ENCODE measurements at regions not wholly inside any gene's neighbourhood (a gene's known extent, or its start where the extent isn't known, plus 50 kb on each side); places are given as distances from the start of the nearest gene placed in this dataset.

- H3K27ac Mint-ChIP-seq (ENCODE audit: low read depth): no peak overlapping the region
- H3K4me1 Mint-ChIP-seq: no peaks in the 10 kb centered on the region
- H3K27me3 Mint-ChIP-seq: no peaks in the 10 kb centered on the region
- no peaks in the 10 kb centered on the region for H3K9me3 Mint-ChIP-seq
- H3K4me3 Mint-ChIP-seq: no peak overlapping the region
- ATAC-seq (replicated peaks; ENCODE audit: extremely low read depth, poor library complexity, severe bottlenecking) (peak; percentile 56), DNase-seq (ENCODE audit: low spot score in 2 of 2) (peak; percentile 19 to 32)
- no peaks in the 10 kb centered on the region for H3K36me3 Mint-ChIP-seq (ENCODE audit: insufficient read depth)
Measured at GRCh38 chr4:77385124-77385969, 220.3 kb upstream of the CXCL13 start.

GRCh38 chr4:77393996-77394395 is 211.6 kb upstream of the CXCL13 start:
- no peaks in the 10 kb centered on the region for H3K9me3 Mint-ChIP-seq
- H3K27me3 Mint-ChIP-seq: peaks cover 14% of the 10 kb centered on the region
- no peak overlapping the region for H3K4me3 Mint-ChIP-seq
- no peaks in the 10 kb centered on the region for H3K4me1 Mint-ChIP-seq
- H3K27ac Mint-ChIP-seq (ENCODE audit: low read depth): no peak overlapping the region
- no peak for DNase-seq (ENCODE audit: low spot score in 2 of 2)
- no peak for ATAC-seq (replicated peaks; ENCODE audit: extremely low read depth, poor library complexity, severe bottlenecking)
- no peaks in the 10 kb centered on the region for H3K36me3 Mint-ChIP-seq (ENCODE audit: insufficient read depth)

GRCh38 chr4:77395481-77395880 is 210.1 kb upstream of the CXCL13 start:
- H3K9me3 Mint-ChIP-seq: no peaks in the 10 kb centered on the region
- DNase-seq (ENCODE audit: low spot score in 2 of 2): no peak
- H3K4me1 Mint-ChIP-seq: no peaks in the 10 kb centered on the region
- no peak overlapping the region for H3K27ac Mint-ChIP-seq (ENCODE audit: low read depth)
- H3K27me3 Mint-ChIP-seq: peaks cover 29% of the 10 kb centered on the region
- no peaks in the 10 kb centered on the region for H3K36me3 Mint-ChIP-seq (ENCODE audit: insufficient read depth)
- no peak for ATAC-seq (replicated peaks; ENCODE audit: extremely low read depth, poor library complexity, severe bottlenecking)
- H3K4me3 Mint-ChIP-seq: no peak overlapping the region

GRCh38 chr4:77398256-77398655 is 207.4 kb upstream of the CXCL13 start:
- no peak overlapping the region for H3K27ac Mint-ChIP-seq (ENCODE audit: low read depth)
- no peaks in the 10 kb centered on the region for H3K36me3 Mint-ChIP-seq (ENCODE audit: insufficient read depth)
- peaks cover 45% of the 10 kb centered on the region for H3K27me3 Mint-ChIP-seq
- ATAC-seq (replicated peaks; ENCODE audit: extremely low read depth, poor library complexity, severe bottlenecking) (no peak), DNase-seq (ENCODE audit: low spot score in 2 of 2) (no peak)
- no peaks in the 10 kb centered on the region for H3K9me3 Mint-ChIP-seq
- H3K4me1 Mint-ChIP-seq: no peaks in the 10 kb centered on the region
- no peak overlapping the region for H3K4me3 Mint-ChIP-seq

- H3K36me3 Mint-ChIP-seq (ENCODE audit: insufficient read depth): no peaks in the 10 kb centered on the region
- no peak overlapping the region for H3K27ac Mint-ChIP-seq (ENCODE audit: low read depth)
- H3K4me1 Mint-ChIP-seq: no peaks in the 10 kb centered on the region
- DNase-seq (ENCODE audit: low spot score in 2 of 2) (no peak), ATAC-seq (replicated peaks; ENCODE audit: extremely low read depth, poor library complexity, severe bottlenecking) (no peak)
- peaks cover 60% of the 10 kb centered on the region for H3K27me3 Mint-ChIP-seq
- no peaks in the 10 kb centered on the region for H3K9me3 Mint-ChIP-seq
- H3K4me3 Mint-ChIP-seq: no peak overlapping the region
Measured at GRCh38 chr4:77399831-77400230, 205.8 kb upstream of the CXCL13 start.

- DNase-seq (ENCODE audit: low spot score in 2 of 2) (no peak), ATAC-seq (replicated peaks; ENCODE audit: extremely low read depth, poor library complexity, severe bottlenecking) (no peak)
- Mint-ChIP-seq H3K4me3 (no peak overlapping the region), H3K27me3 (peaks cover 50% of the 10 kb centered on the region), H3K4me1 (no peaks in the 10 kb centered on the region), H3K36me3 (ENCODE audit: insufficient read depth) (peaks cover 1% of the 10 kb centered on the region), H3K27ac (ENCODE audit: low read depth) (no peak overlapping the region), H3K9me3 (no peaks in the 10 kb centered on the region)
Measured at GRCh38 chr4:77413766-77414165, 191.9 kb upstream of the CXCL13 start.

GRCh38 chr4:77415689-77416088 is 189.9 kb upstream of the CXCL13 start:
- H3K9me3 Mint-ChIP-seq: no peaks in the 10 kb centered on the region
- H3K27me3 Mint-ChIP-seq: peaks cover 50% of the 10 kb centered on the region
- no peaks in the 10 kb centered on the region for H3K4me1 Mint-ChIP-seq
- peaks cover 1% of the 10 kb centered on the region for H3K36me3 Mint-ChIP-seq (ENCODE audit: insufficient read depth)
- no peak overlapping the region for H3K4me3 Mint-ChIP-seq
- DNase-seq (ENCODE audit: low spot score in 2 of 2) (no peak), ATAC-seq (replicated peaks; ENCODE audit: extremely low read depth, poor library complexity, severe bottlenecking) (no peak)
- no peak overlapping the region for H3K27ac Mint-ChIP-seq (ENCODE audit: low read depth)

- ATAC-seq (replicated peaks; ENCODE audit: extremely low read depth, poor library complexity, severe bottlenecking) (no peak), DNase-seq (ENCODE audit: low spot score in 2 of 2) (no peak)
- Mint-ChIP-seq H3K27ac (ENCODE audit: low read depth) (no peak overlapping the region), H3K4me1 (no peaks in the 10 kb centered on the region), H3K4me3 (no peak overlapping the region), H3K9me3 (no peaks in the 10 kb centered on the region), H3K36me3 (ENCODE audit: insufficient read depth) (peaks cover 3% of the 10 kb centered on the region), H3K27me3 (peaks cover 34% of the 10 kb centered on the region)
Measured at GRCh38 chr4:77418333-77418732, 187.3 kb upstream of the CXCL13 start.

- H3K27me3 Mint-ChIP-seq: peaks cover 13% of the 10 kb centered on the region
- no peak for ATAC-seq (replicated peaks; ENCODE audit: extremely low read depth, poor library complexity, severe bottlenecking)
- no peaks in the 10 kb centered on the region for H3K9me3 Mint-ChIP-seq
Measured at GRCh38 chr4:77430847-77431246, 174.8 kb upstream of the CXCL13 start.

GRCh38 chr4:77431546-77431945 is 174.1 kb upstream of the CXCL13 start:
- Mint-ChIP-seq H3K4me3 (no peak overlapping the region), H3K4me1 (no peaks in the 10 kb centered on the region), H3K9me3 (no peaks in the 10 kb centered on the region), H3K27me3 (peaks cover 7% of the 10 kb centered on the region), H3K36me3 (ENCODE audit: insufficient read depth) (peaks cover 2% of the 10 kb centered on the region), H3K27ac (ENCODE audit: low read depth) (no peak overlapping the region)
- ATAC-seq (replicated peaks; ENCODE audit: extremely low read depth, poor library complexity, severe bottlenecking) (no peak), DNase-seq (ENCODE audit: low spot score in 2 of 2) (no peak)

More at GRCh38 chr4:77430847-77431246, 174.8 kb upstream of the CXCL13 start:
- H3K4me1 Mint-ChIP-seq: no peaks in the 10 kb centered on the region
- H3K36me3 Mint-ChIP-seq (ENCODE audit: insufficient read depth): peaks cover 2% of the 10 kb centered on the region
- no peak overlapping the region for H3K27ac Mint-ChIP-seq (ENCODE audit: low read depth)
- no peak overlapping the region for H3K4me3 Mint-ChIP-seq
- no peak for DNase-seq (ENCODE audit: low spot score in 2 of 2)

- Mint-ChIP-seq H3K4me1 (no peaks in the 10 kb centered on the region), H3K27me3 (no peaks in the 10 kb centered on the region), H3K36me3 (ENCODE audit: insufficient read depth) (no peaks in the 10 kb centered on the region), H3K27ac (ENCODE audit: low read depth) (no peak overlapping the region), H3K4me3 (no peak overlapping the region), H3K9me3 (no peaks in the 10 kb centered on the region)
- ATAC-seq (replicated peaks; ENCODE audit: extremely low read depth, poor library complexity, severe bottlenecking) (no peak), DNase-seq (ENCODE audit: low spot score in 2 of 2) (no peak)
Measured at GRCh38 chr4:77432717-77433417, 172.8 kb upstream of the CXCL13 start.

- no peak for DNase-seq (ENCODE audit: low spot score in 2 of 2)
- H3K4me3 Mint-ChIP-seq: no peak overlapping the region
Measured at GRCh38 chr4:77433418-77433733, 172.2 kb upstream of the CXCL13 start.

More at GRCh38 chr4:77433418-77433733, 172.2 kb upstream of the CXCL13 start:
- Mint-ChIP-seq H3K9me3 (no peaks in the 10 kb centered on the region), H3K27ac (ENCODE audit: low read depth) (no peak overlapping the region), H3K4me1 (no peaks in the 10 kb centered on the region), H3K36me3 (ENCODE audit: insufficient read depth) (no peaks in the 10 kb centered on the region), H3K27me3 (no peaks in the 10 kb centered on the region)
- ATAC-seq (replicated peaks; ENCODE audit: extremely low read depth, poor library complexity, severe bottlenecking): peak; percentile 63
